GM12875 (cell line): ENCODE measurements at regions not wholly inside any gene's neighbourhood (a gene's known extent, or its start where the extent isn't known, plus 50 kb on each side); places are given as distances from the start of the nearest gene placed in this dataset.
A peak's percentile ranks its signal among the peaks of the same experiment; 100 is the strongest.

Source experiments
- H3K4me3 ChIP-seq: one replicate; pipeline ENCODE4 v1.5.1; 2011; ENCODE audit warnings: low read depth, low read length, control low read depth
- CTCF ChIP-seq: IDR thresholded peaks from 2 replicates; pipeline ENCODE4 v1.5.1; 2011; ENCODE audit warnings: low read depth, mild to moderate bottlenecking, control low read depth, inconsistent platforms, low read length, moderate library complexity, borderline replicate concordance; ENCODE audit not compliant: insufficient read depth

- H3K4me3 ChIP-seq = no peak overlapping the region
- no peak for TF ChIP-seq CTCF
These were observed 239.3 kb downstream of the C4orf33 start for GRCh38 chr4:129335276-129335675.

- no peak overlapping the region for H3K4me3 ChIP-seq
- TF ChIP-seq CTCF = no peak
These were observed 239.9 kb downstream of the C4orf33 start for GRCh38 chr4:129335818-129336217.

GRCh38 chr4:129336457-129337227 lies 240.7 kb downstream of the C4orf33 start:
- no peak for TF ChIP-seq CTCF
- H3K4me3 ChIP-seq = no peak overlapping the region

GRCh38 chr4:129337228-129337620 lies 241.3 kb downstream of the C4orf33 start:
- no peak overlapping the region for H3K4me3 ChIP-seq
- TF ChIP-seq CTCF = no peak

- H3K4me3 ChIP-seq = no peak overlapping the region
- no peak for TF ChIP-seq CTCF
These were observed 247.0 kb downstream of the C4orf33 start for GRCh38 chr4:129342819-129343408.

GRCh38 chr4:129344058-129344457 lies 248.1 kb downstream of the C4orf33 start:
- no peak overlapping the region for H3K4me3 ChIP-seq
- 0 out of 2 replicates have a peak, but pooled peaks have one; percentile 32 for TF ChIP-seq CTCF

GRCh38 chr4:129345609-129346008 lies 249.7 kb downstream of the C4orf33 start:
- no peak for TF ChIP-seq CTCF
- H3K4me3 ChIP-seq = no peak overlapping the region
